Smooth muscle cell (in vitro differentiated cells): ENCODE measurements at regions not wholly inside any gene's neighbourhood (a gene's known extent, or its start where the extent isn't known, plus 50 kb on each side); places are given as distances from the start of the nearest gene placed in this dataset.

Experiments used
- DNase-seq: peaks from one replicate; lab custom pipeline; 2025; ENCODE audit not compliant: unreplicated experiment; lab: John Stamatoyannopoulos, UW
- H2AFZ ChIP-seq: fragments of 200-600 bp; sonication (generic); 2 replicates; pipeline ENCODE4 v1.6.0; 2016; ENCODE audit warnings: antibody characterized with exemption, low read depth, mild to moderate bottlenecking
- H3F3A ChIP-seq: fragments of 200-600 bp; sonication (generic); 2 replicates; pipeline ENCODE4 v1.6.0; 2017; ENCODE audit warnings: antibody characterized with exemption, low read depth
- H3K27ac ChIP-seq: fragments of 200-600 bp; sonication (generic); 2 replicates; pipeline ENCODE4 v1.5.1; 2016; ENCODE audit warnings: low read depth, mild to moderate bottlenecking
- H3K27me3 ChIP-seq: fragments of 200-600 bp; sonication (generic); 2 replicates; pipeline ENCODE4 v1.6.1; 2016; ENCODE audit warnings: low read depth, mild to moderate bottlenecking
- H3K36me3 ChIP-seq: fragments of 200-600 bp; sonication (generic); 2 replicates; pipeline ENCODE4 v1.5.1; 2016; ENCODE audit warnings: low read depth
- H3K4me1 ChIP-seq: fragments of 200-600 bp; sonication (generic); 2 replicates; pipeline ENCODE4 v1.5.1; 2016; ENCODE audit warnings: low read depth
- H3K4me2 ChIP-seq: fragments of 200-600 bp; sonication (generic); 2 replicates; pipeline ENCODE4 v1.6.0; 2016; ENCODE audit warnings: mild to moderate bottlenecking
- H3K4me3 ChIP-seq: fragments of 200-600 bp; sonication (generic); 2 replicates; pipeline ENCODE4 v1.5.1; 2016; ENCODE audit warnings: mild to moderate bottlenecking
- H3K79me2 ChIP-seq: fragments of 200-600 bp; sonication (generic); 2 replicates; pipeline ENCODE4 v1.6.0; 2016; ENCODE audit warnings: low read depth, mild to moderate bottlenecking
- H3K9ac ChIP-seq: fragments of 200-600 bp; sonication (generic); 2 replicates; pipeline ENCODE4 v1.6.0; 2016; ENCODE audit warnings: low read depth
- H3K9me3 ChIP-seq: fragments of 200-600 bp; sonication (generic); replicated peaks from 2 replicates; pipeline ENCODE4 v1.5.1; 2016; ENCODE audit warnings: low read depth
- H4K20me1 ChIP-seq: fragments of 200-600 bp; sonication (generic); 2 replicates; pipeline ENCODE4 v1.6.0; 2016; ENCODE audit warnings: low read depth
- CTCF ChIP-seq: fragments of 200-600 bp; sonication (generic); IDR thresholded peaks from 2 replicates; pipeline ENCODE4 v1.5.1; 2017; ENCODE audit warnings: borderline replicate concordance, mild to moderate bottlenecking, antibody characterized with exemption; ENCODE audit not compliant: insufficient read depth, poor library complexity, severe bottlenecking
- WGBS: methylation state at CpG from one replicate; pipeline ENCODE4 v1.1.7; 2016; ENCODE audit warnings: low lambda C conversion rate; 5-methylcytosine and 5-hydroxymethylcytosine counted together

GRCh38 chr14:49218436-49219092 is 367.6 kb downstream of the RPS29 start:
- Histone ChIP-seq H3K4me2 (no peak overlapping the region), H3K4me1 (no peaks in the 10 kb centered on the region), H4K20me1 (no peaks in the 10 kb centered on the region), H3K9me3 (no peaks in the 10 kb centered on the region), H3K27me3 (peaks cover 4% of the 10 kb centered on the region), H3K4me3 (no peak overlapping the region), H3F3A (no peaks in the 10 kb centered on the region), H3K79me2 (no peaks in the 10 kb centered on the region), H3K27ac (no peak overlapping the region), H3K9ac (no peak overlapping the region), H2AFZ (no peak overlapping the region), H3K36me3 (no peaks in the 10 kb centered on the region)
- WGBS = 86% methylated on average over 5 of the region's 5 CpGs
- no peak for DNase-seq
- TF ChIP-seq CTCF = no peak

- no peak for DNase-seq
- H3K4me2 ChIP-seq = no peak overlapping the region
- H3K9me3 ChIP-seq = no peaks in the 10 kb centered on the region
- H3K4me1 ChIP-seq = no peaks in the 10 kb centered on the region
- no peaks in the 10 kb centered on the region for H3F3A ChIP-seq
- no peaks in the 10 kb centered on the region for H4K20me1 ChIP-seq
- H3K36me3 ChIP-seq = no peaks in the 10 kb centered on the region
- H3K9ac ChIP-seq = no peak overlapping the region
- WGBS = 80% methylated on average over 4 of the region's 4 CpGs
- no peak overlapping the region for H2AFZ ChIP-seq
- H3K27me3 ChIP-seq = no peaks in the 10 kb centered on the region
- H3K79me2 ChIP-seq = no peaks in the 10 kb centered on the region
- H3K27ac ChIP-seq = no peak overlapping the region
- no peak overlapping the region for H3K4me3 ChIP-seq
- no peak for TF ChIP-seq CTCF
Measured at GRCh38 chr14:49212721-49213120, 373.5 kb downstream of the RPS29 start.

GRCh38 chr14:49209416-49209815 is 376.8 kb downstream of the RPS29 start:
- Histone ChIP-seq H3K4me3 (no peak overlapping the region), H2AFZ (no peak overlapping the region), H4K20me1 (no peaks in the 10 kb centered on the region), H3K27ac (no peak overlapping the region), H3K9ac (no peak overlapping the region), H3K4me1 (no peaks in the 10 kb centered on the region), H3K79me2 (no peaks in the 10 kb centered on the region), H3K4me2 (no peak overlapping the region), H3K27me3 (no peaks in the 10 kb centered on the region), H3K9me3 (no peaks in the 10 kb centered on the region), H3K36me3 (no peaks in the 10 kb centered on the region), H3F3A (no peaks in the 10 kb centered on the region)
- DNase-seq = no peak
- no peak for TF ChIP-seq CTCF
- 84% methylated on average over 1 of the region's 1 CpG for WGBS

GRCh38 chr14:49206828-49207227 is 379.4 kb downstream of the RPS29 start:
- Histone ChIP-seq H4K20me1 (no peaks in the 10 kb centered on the region), H3K4me1 (no peaks in the 10 kb centered on the region), H3K36me3 (no peaks in the 10 kb centered on the region), H2AFZ (no peak overlapping the region), H3K27me3 (no peaks in the 10 kb centered on the region), H3K79me2 (no peaks in the 10 kb centered on the region), H3K4me3 (no peak overlapping the region), H3K9me3 (no peaks in the 10 kb centered on the region), H3K4me2 (no peak overlapping the region), H3K9ac (no peak overlapping the region), H3K27ac (no peak overlapping the region), H3F3A (no peaks in the 10 kb centered on the region)
- TF ChIP-seq CTCF = no peak
- no peak for DNase-seq
- 90% methylated on average over 9 of the region's 9 CpGs for WGBS
